ENCODE measurements at regions not wholly inside any gene's neighbourhood (a gene's known extent, or its start where the extent isn't known, plus 50 kb on each side); places are given as distances from the start of the nearest gene placed in this dataset.

DNA sequence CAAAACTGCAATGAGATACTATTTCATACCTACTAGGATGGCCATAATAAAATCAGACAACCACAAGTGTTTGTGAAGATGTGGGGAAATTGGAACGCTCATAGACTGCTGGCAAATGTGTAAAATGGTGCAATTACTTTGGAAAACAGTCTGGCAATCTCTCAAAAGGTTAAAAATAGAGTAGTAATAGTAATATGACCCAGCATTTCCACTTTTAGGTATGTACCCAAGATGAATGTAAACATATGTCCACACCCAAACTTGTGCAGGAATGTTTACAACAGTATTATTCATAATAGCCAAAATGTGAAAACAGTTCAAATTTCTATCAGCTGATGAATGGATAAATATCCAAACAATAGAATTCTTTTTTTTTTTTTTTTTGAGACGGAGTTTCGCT lies 731.6 kb upstream of the ANKRD30A start:
- no peak overlapping the region for H3K9ac ChIP-seq (ENCODE audit: low read depth in 1 of 2, low read length in 2 of 2)
- H3K9me3 ChIP-seq (ENCODE audit: control insufficient read depth in 2 of 2, low read length in 2 of 2): no peaks in the 10 kb centered on the region
- no peaks in the 10 kb centered on the region for H3K4me1 ChIP-seq (ENCODE audit: control insufficient read depth in 2 of 2, insufficient read depth in 2 of 2, low read length in 2 of 2)
- no peak overlapping the region for H3K27ac ChIP-seq (ENCODE audit: low read depth in 2 of 2, low read length in 2 of 2)
- H3K4me3 ChIP-seq (ENCODE audit: low read length in 2 of 2): no peak overlapping the region
- no peaks in the 10 kb centered on the region for H3K27me3 ChIP-seq (ENCODE audit: control insufficient read depth in 2 of 2, insufficient read depth in 2 of 2, low read length in 2 of 2)
- no peaks in the 10 kb centered on the region for H3K36me3 ChIP-seq (ENCODE audit: control insufficient read depth in 2 of 2, insufficient read depth in 2 of 2, low read length in 2 of 2)

DNA sequence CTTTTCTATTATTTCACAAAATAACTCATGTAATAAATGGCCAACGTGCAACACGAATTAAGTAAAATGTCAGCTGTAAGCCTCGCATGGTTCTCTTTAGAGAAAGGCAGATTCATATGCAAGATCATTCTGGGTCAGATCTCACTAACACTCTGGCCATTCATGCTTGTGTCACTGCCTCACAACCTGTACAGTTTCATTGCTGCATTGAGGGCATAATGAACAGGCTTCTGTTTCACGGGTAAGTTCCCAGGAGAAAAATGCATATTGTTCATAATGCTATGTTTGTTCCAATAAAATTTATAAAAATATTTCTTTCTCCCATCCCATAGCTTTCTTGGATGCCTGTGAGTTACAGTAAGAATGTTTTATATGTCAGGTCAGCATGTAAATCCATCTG lies 734.0 kb upstream of the ANKRD30A start:
- Histone ChIP-seq H3K27ac (ENCODE audit: low read depth in 2 of 2, low read length in 2 of 2) (no peak overlapping the region), H3K4me3 (ENCODE audit: low read length in 2 of 2) (no peak overlapping the region), H3K4me1 (ENCODE audit: control insufficient read depth in 2 of 2, insufficient read depth in 2 of 2, low read length in 2 of 2) (no peaks in the 10 kb centered on the region), H3K9me3 (ENCODE audit: control insufficient read depth in 2 of 2, low read length in 2 of 2) (no peaks in the 10 kb centered on the region), H3K27me3 (ENCODE audit: control insufficient read depth in 2 of 2, insufficient read depth in 2 of 2, low read length in 2 of 2) (no peaks in the 10 kb centered on the region), H3K36me3 (ENCODE audit: control insufficient read depth in 2 of 2, insufficient read depth in 2 of 2, low read length in 2 of 2) (no peaks in the 10 kb centered on the region), H3K9ac (ENCODE audit: low read depth in 1 of 2, low read length in 2 of 2) (no peak overlapping the region)

DNA sequence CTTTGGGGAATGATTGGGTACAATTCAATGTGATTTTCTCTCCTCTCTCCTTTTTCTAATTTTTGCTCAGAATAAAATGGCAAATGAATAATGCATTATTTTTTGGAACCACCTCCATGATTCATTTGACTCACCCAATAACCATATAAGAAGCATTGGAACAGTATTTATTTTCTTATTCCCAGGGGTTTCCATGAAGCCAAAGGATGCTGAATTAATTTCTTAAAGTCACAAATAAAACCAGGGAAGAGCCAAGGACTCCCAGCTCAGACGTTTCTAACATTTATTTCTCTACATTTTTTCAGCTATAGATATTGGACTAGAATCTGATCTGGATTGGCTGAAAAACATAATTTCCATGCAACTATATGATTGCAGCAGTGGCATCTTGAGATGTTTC lies 735.2 kb upstream of the ANKRD30A start:
- no peaks in the 10 kb centered on the region for H3K27me3 ChIP-seq (ENCODE audit: control insufficient read depth in 2 of 2, insufficient read depth in 2 of 2, low read length in 2 of 2)
- no peaks in the 10 kb centered on the region for H3K36me3 ChIP-seq (ENCODE audit: control insufficient read depth in 2 of 2, insufficient read depth in 2 of 2, low read length in 2 of 2)

DNA sequence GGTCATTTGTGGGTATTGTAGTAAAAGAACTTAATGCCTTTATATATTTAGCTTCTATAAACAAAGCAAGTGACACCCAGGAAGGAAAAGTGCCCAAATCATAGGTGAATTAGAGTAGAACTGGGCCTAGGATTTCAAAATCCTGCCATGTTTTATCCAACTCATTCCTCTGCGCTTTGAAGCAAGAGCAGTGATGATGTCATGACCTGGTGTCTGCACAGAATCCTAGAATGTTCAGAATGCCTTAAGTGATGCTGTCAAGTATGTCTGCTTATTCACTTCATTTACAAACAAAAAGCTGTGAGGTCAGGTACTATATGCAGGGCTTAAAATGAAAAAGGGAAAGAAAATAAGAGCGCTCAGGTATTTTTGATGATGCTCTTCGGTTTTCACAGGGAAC lies 737.2 kb upstream of the ANKRD30A start:
- H3K9ac ChIP-seq (ENCODE audit: low read depth in 1 of 2, low read length in 2 of 2): no peak overlapping the region
- H3K4me1 ChIP-seq (ENCODE audit: control insufficient read depth in 2 of 2, insufficient read depth in 2 of 2, low read length in 2 of 2): no peaks in the 10 kb centered on the region
- no peaks in the 10 kb centered on the region for H3K9me3 ChIP-seq (ENCODE audit: control insufficient read depth in 2 of 2, low read length in 2 of 2)
- no peaks in the 10 kb centered on the region for H3K27me3 ChIP-seq (ENCODE audit: control insufficient read depth in 2 of 2, insufficient read depth in 2 of 2, low read length in 2 of 2)
- no peaks in the 10 kb centered on the region for H3K36me3 ChIP-seq (ENCODE audit: control insufficient read depth in 2 of 2, insufficient read depth in 2 of 2, low read length in 2 of 2)
- H3K27ac ChIP-seq (ENCODE audit: low read depth in 2 of 2, low read length in 2 of 2): no peak overlapping the region
- no peak overlapping the region for H3K4me3 ChIP-seq (ENCODE audit: low read length in 2 of 2)

More for the DNA sequence above, 735.2 kb upstream of the ANKRD30A start:
- H3K9me3 ChIP-seq (ENCODE audit: control insufficient read depth in 2 of 2, low read length in 2 of 2): no peaks in the 10 kb centered on the region
- no peak overlapping the region for H3K4me3 ChIP-seq (ENCODE audit: low read length in 2 of 2)
- no peaks in the 10 kb centered on the region for H3K4me1 ChIP-seq (ENCODE audit: control insufficient read depth in 2 of 2, insufficient read depth in 2 of 2, low read length in 2 of 2)
- H3K27ac ChIP-seq (ENCODE audit: low read depth in 2 of 2, low read length in 2 of 2): no peak overlapping the region
- H3K9ac ChIP-seq (ENCODE audit: low read depth in 1 of 2, low read length in 2 of 2): no peak overlapping the region

DNA sequence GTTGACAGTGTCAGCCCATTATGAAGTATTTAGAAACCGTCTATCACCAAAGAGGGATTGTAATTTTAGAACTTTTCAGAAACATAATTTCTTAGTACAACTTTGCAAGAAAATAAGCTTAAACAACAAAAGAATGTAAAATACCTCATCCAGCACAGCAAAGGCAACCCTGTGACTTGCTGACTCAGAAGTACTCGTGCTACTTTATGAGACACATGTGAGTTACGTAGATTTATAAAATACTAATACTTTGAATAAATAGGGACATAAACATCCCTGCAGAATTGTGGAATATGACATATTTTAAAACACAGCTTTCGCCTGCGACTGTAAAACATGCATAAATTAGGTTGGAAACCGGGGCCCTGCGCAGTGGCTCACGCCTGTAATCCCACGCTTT lies 739.7 kb upstream of the ANKRD30A start:
- H3K27ac ChIP-seq (ENCODE audit: low read depth in 2 of 2, low read length in 2 of 2): no peak overlapping the region

DNA sequence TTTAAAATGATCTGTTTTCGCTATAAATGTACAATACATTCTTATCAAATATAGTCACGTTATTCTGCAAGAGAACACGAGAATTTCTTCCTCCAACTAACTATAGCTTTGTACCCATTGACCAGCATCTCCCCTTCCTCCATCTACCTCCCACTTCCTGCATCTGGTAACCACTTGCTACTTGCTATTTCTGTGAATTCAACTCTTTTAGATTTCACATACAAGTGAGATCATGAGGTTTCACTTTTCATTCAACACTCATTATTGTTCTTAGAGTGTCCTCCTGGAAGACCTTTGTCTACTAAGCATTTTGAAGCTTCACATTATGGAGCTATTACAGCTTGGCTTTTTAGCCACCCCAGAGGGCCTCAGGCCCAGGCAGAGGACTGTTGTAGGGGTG lies 741.3 kb upstream of the FZD8 start:
- H3K4me1 ChIP-seq (ENCODE audit: control insufficient read depth in 2 of 2, insufficient read depth in 2 of 2, low read length in 2 of 2): no peaks in the 10 kb centered on the region
- no peaks in the 10 kb centered on the region for H3K27me3 ChIP-seq (ENCODE audit: control insufficient read depth in 2 of 2, insufficient read depth in 2 of 2, low read length in 2 of 2)
- H3K9ac ChIP-seq (ENCODE audit: low read depth in 1 of 2, low read length in 2 of 2): no peak overlapping the region
- H3K27ac ChIP-seq (ENCODE audit: low read depth in 2 of 2, low read length in 2 of 2): no peak overlapping the region
- no peaks in the 10 kb centered on the region for H3K9me3 ChIP-seq (ENCODE audit: control insufficient read depth in 2 of 2, low read length in 2 of 2)
- H3K36me3 ChIP-seq (ENCODE audit: control insufficient read depth in 2 of 2, insufficient read depth in 2 of 2, low read length in 2 of 2): no peaks in the 10 kb centered on the region
- H3K4me3 ChIP-seq (ENCODE audit: low read length in 2 of 2): no peak overlapping the region

More for the DNA sequence above, 739.7 kb upstream of the ANKRD30A start:
- no peaks in the 10 kb centered on the region for H3K36me3 ChIP-seq (ENCODE audit: control insufficient read depth in 2 of 2, insufficient read depth in 2 of 2, low read length in 2 of 2)
- H3K4me3 ChIP-seq (ENCODE audit: low read length in 2 of 2): no peak overlapping the region
- H3K9me3 ChIP-seq (ENCODE audit: control insufficient read depth in 2 of 2, low read length in 2 of 2): no peaks in the 10 kb centered on the region
- no peaks in the 10 kb centered on the region for H3K4me1 ChIP-seq (ENCODE audit: control insufficient read depth in 2 of 2, insufficient read depth in 2 of 2, low read length in 2 of 2)
- H3K9ac ChIP-seq (ENCODE audit: low read depth in 1 of 2, low read length in 2 of 2): no peak overlapping the region
- H3K27me3 ChIP-seq (ENCODE audit: control insufficient read depth in 2 of 2, insufficient read depth in 2 of 2, low read length in 2 of 2): no peaks in the 10 kb centered on the region

DNA sequence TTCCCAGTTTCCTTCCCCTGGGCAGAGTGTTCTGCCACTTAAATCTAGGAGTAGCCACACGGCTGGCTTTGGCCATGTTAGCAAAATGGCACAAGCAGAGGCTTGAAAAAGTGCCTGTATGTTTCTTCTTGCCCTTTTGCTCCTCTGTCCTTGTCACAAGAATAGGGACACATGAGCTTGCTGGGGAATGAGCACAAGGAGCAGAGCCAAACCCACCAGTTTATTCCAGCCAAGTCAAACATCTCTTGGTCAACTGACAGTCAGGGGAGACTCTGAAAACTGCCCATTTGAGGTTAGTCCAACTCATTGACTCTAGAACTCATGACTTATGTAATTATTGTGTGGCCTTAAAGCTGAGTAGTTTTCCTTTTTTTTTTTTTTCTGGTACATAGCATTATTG lies 739.7 kb upstream of the FZD8 start:
- H3K9me3 ChIP-seq (ENCODE audit: control insufficient read depth in 2 of 2, low read length in 2 of 2): no peaks in the 10 kb centered on the region

DNA sequence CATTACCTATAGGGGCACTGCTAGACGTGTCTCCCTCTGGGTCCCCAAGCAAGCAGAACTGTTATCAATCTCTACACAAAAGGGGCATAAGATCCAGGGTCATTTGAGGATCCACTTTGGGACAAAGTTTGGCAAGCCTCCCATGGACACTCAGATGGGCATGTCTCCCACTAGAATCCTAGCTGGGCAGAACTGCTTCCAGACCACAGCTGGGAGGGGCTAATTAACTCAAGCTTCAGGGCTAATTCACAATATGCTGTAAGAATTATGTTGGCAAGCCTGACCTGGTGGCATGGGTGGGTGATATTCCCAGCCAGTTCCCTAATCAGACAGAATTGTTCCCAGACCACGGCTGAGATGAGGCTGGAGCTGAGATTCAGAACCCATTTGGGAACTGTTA lies 738.4 kb upstream of the FZD8 start:
- Histone ChIP-seq H3K27me3 (ENCODE audit: control insufficient read depth in 2 of 2, insufficient read depth in 2 of 2, low read length in 2 of 2) (no peaks in the 10 kb centered on the region), H3K9ac (ENCODE audit: low read depth in 1 of 2, low read length in 2 of 2) (no peak overlapping the region), H3K27ac (ENCODE audit: low read depth in 2 of 2, low read length in 2 of 2) (no peak overlapping the region), H3K36me3 (ENCODE audit: control insufficient read depth in 2 of 2, insufficient read depth in 2 of 2, low read length in 2 of 2) (no peaks in the 10 kb centered on the region), H3K9me3 (ENCODE audit: control insufficient read depth in 2 of 2, low read length in 2 of 2) (no peaks in the 10 kb centered on the region), H3K4me1 (ENCODE audit: control insufficient read depth in 2 of 2, insufficient read depth in 2 of 2, low read length in 2 of 2) (no peaks in the 10 kb centered on the region), H3K4me3 (ENCODE audit: low read length in 2 of 2) (no peak overlapping the region)

More for the DNA sequence above, 739.7 kb upstream of the FZD8 start:
- H3K36me3 ChIP-seq (ENCODE audit: control insufficient read depth in 2 of 2, insufficient read depth in 2 of 2, low read length in 2 of 2): no peaks in the 10 kb centered on the region
- H3K27ac ChIP-seq (ENCODE audit: low read depth in 2 of 2, low read length in 2 of 2): no peak overlapping the region
- no peaks in the 10 kb centered on the region for H3K4me1 ChIP-seq (ENCODE audit: control insufficient read depth in 2 of 2, insufficient read depth in 2 of 2, low read length in 2 of 2)
- no peaks in the 10 kb centered on the region for H3K27me3 ChIP-seq (ENCODE audit: control insufficient read depth in 2 of 2, insufficient read depth in 2 of 2, low read length in 2 of 2)
- H3K9ac ChIP-seq (ENCODE audit: low read depth in 1 of 2, low read length in 2 of 2): no peak overlapping the region
- no peak overlapping the region for H3K4me3 ChIP-seq (ENCODE audit: low read length in 2 of 2)

DNA sequence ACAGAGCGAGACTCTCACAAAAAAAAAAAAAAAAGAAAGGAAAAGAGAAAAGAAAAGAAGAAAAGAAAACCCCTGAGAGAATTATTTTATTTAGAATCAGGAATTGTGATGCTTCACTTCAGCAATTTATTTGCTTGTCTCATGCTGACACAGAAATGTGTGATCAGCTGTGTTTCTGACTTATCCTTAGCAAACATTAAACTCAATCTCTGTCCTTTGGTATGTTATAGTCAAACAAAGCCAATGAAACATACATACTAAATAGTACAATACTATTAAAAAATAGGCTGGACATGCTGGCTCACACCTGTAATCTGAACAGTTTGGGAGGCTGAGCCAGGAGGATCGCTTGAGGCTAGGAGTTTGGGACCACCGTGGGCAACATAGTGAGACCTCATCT lies 733.0 kb upstream of the FZD8 start:
- no peak overlapping the region for H3K27ac ChIP-seq (ENCODE audit: low read depth in 2 of 2, low read length in 2 of 2)
- H3K9me3 ChIP-seq (ENCODE audit: control insufficient read depth in 2 of 2, low read length in 2 of 2): no peaks in the 10 kb centered on the region
- no peaks in the 10 kb centered on the region for H3K27me3 ChIP-seq (ENCODE audit: control insufficient read depth in 2 of 2, insufficient read depth in 2 of 2, low read length in 2 of 2)
- H3K9ac ChIP-seq (ENCODE audit: low read depth in 1 of 2, low read length in 2 of 2): no peak overlapping the region
- no peak overlapping the region for H3K4me3 ChIP-seq (ENCODE audit: low read length in 2 of 2)
- no peaks in the 10 kb centered on the region for H3K4me1 ChIP-seq (ENCODE audit: control insufficient read depth in 2 of 2, insufficient read depth in 2 of 2, low read length in 2 of 2)
- no peaks in the 10 kb centered on the region for H3K36me3 ChIP-seq (ENCODE audit: control insufficient read depth in 2 of 2, insufficient read depth in 2 of 2, low read length in 2 of 2)

DNA sequence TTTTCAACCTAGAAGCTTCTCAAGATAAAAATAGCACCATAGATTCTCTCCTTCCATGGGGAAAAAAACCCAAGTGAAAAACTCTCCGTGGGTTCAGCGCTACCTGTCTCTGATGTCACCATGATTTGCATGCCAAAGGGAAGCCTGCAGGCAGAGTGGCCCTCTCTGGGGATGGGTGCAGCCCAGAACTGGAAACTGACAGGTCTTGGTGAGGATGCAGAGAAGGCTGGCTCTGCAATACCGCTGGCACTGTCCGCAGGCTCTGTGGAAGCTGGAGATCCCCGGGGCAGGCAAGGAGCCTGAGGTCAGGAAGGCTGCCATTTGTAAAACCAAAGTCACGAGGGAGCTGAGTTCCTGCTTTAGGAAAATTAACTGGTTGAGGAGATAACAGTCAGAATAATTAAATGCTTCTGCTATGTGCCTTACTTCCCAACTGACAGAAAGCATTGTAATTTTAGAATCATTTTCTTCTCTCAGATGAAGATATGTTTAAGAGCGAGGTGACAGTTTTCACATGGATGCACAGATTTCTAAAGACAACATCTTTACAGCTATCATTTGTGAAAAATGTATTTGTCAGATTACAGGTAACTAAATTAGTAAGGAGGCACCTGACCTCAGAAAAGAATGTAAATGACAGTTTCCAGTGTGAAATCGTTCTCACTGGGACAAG lies 731.5 kb upstream of the FZD8 start:
- Histone ChIP-seq H3K9me3 (ENCODE audit: control insufficient read depth in 2 of 2, low read length in 2 of 2) (no peaks in the 10 kb centered on the region), H3K36me3 (ENCODE audit: control insufficient read depth in 2 of 2, insufficient read depth in 2 of 2, low read length in 2 of 2) (no peaks in the 10 kb centered on the region), H3K27me3 (ENCODE audit: control insufficient read depth in 2 of 2, insufficient read depth in 2 of 2, low read length in 2 of 2) (no peaks in the 10 kb centered on the region), H3K4me3 (ENCODE audit: low read length in 2 of 2) (no peak overlapping the region), H3K4me1 (ENCODE audit: control insufficient read depth in 2 of 2, insufficient read depth in 2 of 2, low read length in 2 of 2) (no peaks in the 10 kb centered on the region), H3K9ac (ENCODE audit: low read depth in 1 of 2, low read length in 2 of 2) (no peak overlapping the region), H3K27ac (ENCODE audit: low read depth in 2 of 2, low read length in 2 of 2) (no peak overlapping the region)

DNA sequence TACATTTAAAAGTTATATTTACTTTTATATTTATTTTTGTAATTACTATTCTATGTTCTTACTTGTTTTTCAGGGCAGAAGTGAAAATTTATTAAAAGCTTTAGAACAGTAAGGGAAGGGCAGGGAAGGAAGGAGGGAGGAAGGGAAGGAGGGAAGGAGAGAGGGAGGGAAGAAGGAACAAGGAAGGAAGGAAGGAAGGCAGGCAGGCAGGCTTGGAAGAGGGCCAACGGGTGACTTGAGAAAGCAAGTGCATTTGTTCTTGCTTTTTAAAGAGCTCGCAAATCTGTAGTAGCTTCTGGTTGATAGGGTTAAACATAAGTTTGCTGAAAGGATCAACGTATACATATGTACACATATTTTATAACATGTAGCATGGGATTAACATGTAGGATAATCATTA lies 725.3 kb upstream of the FZD8 start:
- no peaks in the 10 kb centered on the region for H3K4me1 ChIP-seq (ENCODE audit: control insufficient read depth in 2 of 2, insufficient read depth in 2 of 2, low read length in 2 of 2)
- no peak overlapping the region for H3K9ac ChIP-seq (ENCODE audit: low read depth in 1 of 2, low read length in 2 of 2)
- no peaks in the 10 kb centered on the region for H3K9me3 ChIP-seq (ENCODE audit: control insufficient read depth in 2 of 2, low read length in 2 of 2)
- no peaks in the 10 kb centered on the region for H3K27me3 ChIP-seq (ENCODE audit: control insufficient read depth in 2 of 2, insufficient read depth in 2 of 2, low read length in 2 of 2)
- H3K4me3 ChIP-seq (ENCODE audit: low read length in 2 of 2): no peak overlapping the region
- no peaks in the 10 kb centered on the region for H3K36me3 ChIP-seq (ENCODE audit: control insufficient read depth in 2 of 2, insufficient read depth in 2 of 2, low read length in 2 of 2)
- no peak overlapping the region for H3K27ac ChIP-seq (ENCODE audit: low read depth in 2 of 2, low read length in 2 of 2)
